HEK293T (cell line): ENCODE measurements at regions not wholly inside any gene's neighbourhood (a gene's known extent, or its start where the extent isn't known, plus 50 kb on each side); places are given as distances from the start of the nearest gene placed in this dataset.

Source experiments
- CTCF ChIA-PET: fragments of 350-600 bp; formaldehyde crosslinking; extraction: SDS; loops from one replicate; lab custom pipeline; 2021; ENCODE audit warnings: antibody characterized with exemption, inconsistent platforms; lab: Yijun Ruan, JAX
- POLR2A ChIA-PET: fragments of 350-600 bp; formaldehyde crosslinking; extraction: SDS; loops from one replicate; lab custom pipeline; 2020; ENCODE audit warnings: antibody characterized with exemption, inconsistent platforms; lab: Yijun Ruan, JAX
- DNase-seq: peaks from one replicate; pipeline ENCODE4 v3.0.0; 2012; ENCODE audit warnings: mixed read lengths; ENCODE audit errors: extremely low spot score
- ARNT ChIP-seq: fragments of 450-650 bp; IDR thresholded peaks from 2 replicates; pipeline ENCODE4 v1.6.1; 2017; ENCODE audit warnings: mild to moderate bottlenecking
- BHLHE40 ChIP-seq: fragments of 450-650 bp; IDR thresholded peaks from 2 replicates; pipeline ENCODE4 v1.6.1; 2016; ENCODE audit warnings: mild to moderate bottlenecking, moderate library complexity, borderline replicate concordance
- CTBP1 ChIP-seq: fragments of 450-650 bp; IDR thresholded peaks from 2 replicates; pipeline ENCODE4 v1.6.1; 2016; ENCODE audit warnings: borderline replicate concordance
- ELF4 ChIP-seq: fragments of 450-650 bp; IDR thresholded peaks from 2 replicates; pipeline ENCODE4 v1.6.1; 2017; ENCODE audit warnings: antibody characterized with exemption
- FOXA1 ChIP-seq: fragments of 450-650 bp; IDR thresholded peaks from 2 replicates; pipeline ENCODE4 v1.6.1; 2016; ENCODE audit warnings: mild to moderate bottlenecking
- FOXK2 ChIP-seq: fragments of 450-650 bp; IDR thresholded peaks from 2 replicates; pipeline ENCODE4 v1.6.1; 2016; ENCODE audit warnings: mild to moderate bottlenecking
- FOXM1 ChIP-seq: fragments of 450-650 bp; IDR thresholded peaks from 2 replicates; pipeline ENCODE4 v1.6.1; 2017; ENCODE audit warnings: mild to moderate bottlenecking, borderline replicate concordance
- HDGF ChIP-seq: fragments of 450-650 bp; IDR thresholded peaks from 2 replicates; pipeline ENCODE4 v1.6.1; 2017; ENCODE audit warnings: antibody characterized with exemption, borderline replicate concordance
- L3MBTL2 ChIP-seq: fragments of 450-650 bp; conservative IDR thresholded peaks from 2 replicates; pipeline ENCODE4 v1.6.1; 2016; ENCODE audit warnings: mild to moderate bottlenecking
- LEF1 ChIP-seq: fragments of 450-650 bp; IDR thresholded peaks from 2 replicates; pipeline ENCODE4 v1.6.1; 2017; ENCODE audit warnings: mild to moderate bottlenecking, borderline replicate concordance
- NFRKB ChIP-seq: fragments of 450-650 bp; IDR thresholded peaks from 2 replicates; pipeline ENCODE4 v1.6.1; 2016; ENCODE audit warnings: mild to moderate bottlenecking, moderate library complexity
- PKNOX1 ChIP-seq: fragments of 450-650 bp; IDR thresholded peaks from 2 replicates; pipeline ENCODE4 v1.6.1; 2016
- SP1 ChIP-seq: fragments of 450-650 bp; IDR thresholded peaks from 2 replicates; pipeline ENCODE4 v1.6.1; 2017
- SUZ12 ChIP-seq: fragments of 450-650 bp; IDR thresholded peaks from 2 replicates; pipeline ENCODE4 v1.6.1; 2016; ENCODE audit warnings: mild to moderate bottlenecking
- TARDBP ChIP-seq: fragments of 450-650 bp; IDR thresholded peaks from 2 replicates; pipeline ENCODE4 v1.6.1; 2016
- ZNF384 ChIP-seq: fragments of 450-650 bp; IDR thresholded peaks from 2 replicates; pipeline ENCODE4 v1.6.1; 2016

- TF ChIP-seq FOXA1 (no peak), SP1 (no peak), PKNOX1 (no peak), ELF4 (no peak), L3MBTL2 (no peak), LEF1 (no peak), TARDBP (no peak), FOXM1 (no peak), NFRKB (no peak), BHLHE40 (no peak), ZNF384 (no peak), CTBP1 (no peak), HDGF (no peak), ARNT (no peak), FOXK2 (no peak), SUZ12 (no peak)
- ChIA-PET POLR2A (no interaction called here), CTCF (interaction anchor here (0.6 to 4.1 kb wide), 3 partner anchors 18 to 389 kb away, joined by 3 to 28 read pairs (median 3); partner anchors contain the start of gene TLE3)
- no peak for DNase-seq
Measured at GRCh38 chr15:70486451-70487386, 276.6 kb downstream of the UACA start.

GRCh38 chr15:70486012-70486411, 277.3 kb downstream of the UACA start:
- ChIA-PET CTCF (interaction anchor here (4.1 kb wide), 1 partner anchor 20 kb away, joined by 28 read pairs; no protein-coding TSS in a partner anchor), POLR2A (no interaction called here)
- TF ChIP-seq FOXA1 (no peak), ZNF384 (no peak), NFRKB (no peak), SP1 (no peak), FOXK2 (no peak), CTBP1 (no peak), HDGF (no peak), ARNT (no peak), SUZ12 (no peak), LEF1 (no peak), PKNOX1 (no peak), BHLHE40 (no peak), ELF4 (no peak), TARDBP (no peak), FOXM1 (no peak), L3MBTL2 (no peak)
- no peak for DNase-seq

DNA sequence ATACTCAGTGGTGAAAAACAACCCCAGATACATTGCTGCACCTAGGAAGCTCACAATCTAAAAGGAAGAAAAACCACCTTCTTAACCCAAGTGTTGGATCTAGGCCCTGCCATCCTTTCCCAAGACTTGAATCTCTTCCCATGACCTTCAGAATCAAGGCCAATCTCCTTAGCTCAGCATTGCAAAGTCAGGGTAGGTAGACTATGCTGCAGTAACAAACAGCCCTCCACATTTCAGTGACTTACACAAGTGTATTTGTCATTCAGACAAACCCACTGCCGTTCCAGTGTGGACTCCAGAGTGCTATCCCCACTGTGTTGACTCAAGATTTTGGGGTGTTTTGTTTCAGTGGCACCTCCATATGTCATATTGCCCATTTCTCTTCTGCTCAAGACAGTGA, 278.4 kb downstream of the UACA start:
- ChIA-PET CTCF (no interaction called here), POLR2A (no interaction called here)
- TF ChIP-seq SUZ12 (no peak), HDGF (no peak), LEF1 (no peak), ZNF384 (no peak), TARDBP (no peak), CTBP1 (no peak), FOXK2 (no peak)
- no peak for DNase-seq

DNA sequence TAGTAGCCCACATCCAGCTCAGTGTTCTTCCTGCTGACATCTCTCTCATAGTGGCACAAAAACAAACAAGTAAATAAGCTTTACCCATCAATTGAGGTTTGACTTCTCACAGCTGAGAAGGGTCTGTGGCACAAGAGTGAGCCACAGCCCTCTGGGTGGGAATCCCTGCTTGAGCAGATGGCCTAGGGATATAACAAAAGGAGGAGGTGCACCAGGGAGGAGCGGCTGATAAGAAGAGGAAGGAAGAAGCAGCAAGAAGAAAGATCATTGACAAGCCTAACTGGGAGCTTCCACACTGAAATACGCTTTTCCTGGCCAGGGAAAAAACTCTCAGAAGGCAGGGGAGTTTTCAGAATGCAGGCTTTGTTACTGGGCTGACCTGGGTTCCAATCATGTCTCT, 279.8 kb downstream of the UACA start:
- ChIA-PET CTCF (interaction anchor here (0.9 kb wide), 1 partner anchor 16 kb away, joined by 3 read pairs; no protein-coding TSS in a partner anchor), POLR2A (no interaction called here)
- no peak for DNase-seq
- TF ChIP-seq FOXA1, result no peak
- no peak for TF ChIP-seq L3MBTL2
- no peak for TF ChIP-seq TARDBP
- no peak for TF ChIP-seq CTBP1
- TF ChIP-seq ZNF384, result no peak
- TF ChIP-seq FOXM1, result no peak
- no peak for TF ChIP-seq SUZ12
- no peak for TF ChIP-seq FOXK2
- TF ChIP-seq ARNT, result no peak
- no peak for TF ChIP-seq SP1
- no peak for TF ChIP-seq PKNOX1
- TF ChIP-seq ELF4, result no peak
- no peak for TF ChIP-seq BHLHE40
- TF ChIP-seq HDGF, result no peak
- no peak for TF ChIP-seq LEF1
- no peak for TF ChIP-seq NFRKB

DNA sequence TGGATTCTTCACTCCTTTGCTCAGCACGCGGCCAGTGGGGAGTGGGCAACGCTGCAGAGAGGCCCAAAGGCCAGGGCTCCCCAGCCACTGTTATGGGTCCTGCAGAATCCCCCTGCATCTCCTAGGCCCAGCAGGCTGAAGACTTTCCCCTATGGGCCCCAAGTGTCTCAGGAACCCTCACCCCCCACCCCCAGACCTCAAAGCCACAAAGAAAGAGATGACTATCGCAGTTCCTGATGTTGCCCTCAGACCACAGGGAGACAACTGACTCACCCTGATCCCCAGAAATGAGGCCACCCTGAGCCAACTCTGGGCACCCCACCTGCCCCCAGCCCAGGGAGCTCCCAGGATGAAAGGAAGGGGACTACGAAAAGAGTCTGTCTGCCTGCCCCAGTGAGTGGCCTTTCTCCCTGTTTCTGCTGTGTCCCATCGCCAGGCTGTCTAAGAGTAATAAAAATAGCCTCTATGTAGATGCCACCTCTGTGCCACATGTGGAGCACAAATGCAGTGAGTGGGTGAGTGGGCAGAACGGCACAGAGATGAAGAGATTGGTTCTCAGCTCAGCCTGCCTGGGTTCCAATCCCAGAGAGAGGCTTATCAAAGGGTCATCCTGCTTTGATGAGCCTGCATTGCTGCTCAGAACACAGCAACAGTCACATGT, 283.0 kb downstream of the UACA start:
- TF ChIP-seq SUZ12 (no peak), HDGF (no peak), FOXM1 (no peak), TARDBP (no peak), CTBP1 (no peak), L3MBTL2 (no peak)
- no peak for DNase-seq
- ChIA-PET CTCF (no interaction called here), POLR2A (no interaction called here)
